DOHH2 (cell line): ENCODE measurements at regions not wholly inside any gene's neighbourhood (a gene's known extent, or its start where the extent isn't known, plus 50 kb on each side); places are given as distances from the start of the nearest gene placed in this dataset.

ENCODE experiments used
- H3F3A ChIP-seq: fragments of 200-600 bp; sonication (generic), shearing (Covaris generic); 2 replicates; pipeline ENCODE4 v1.6.0; 2016; ENCODE audit warnings: antibody characterized with exemption, mild to moderate bottlenecking; ENCODE audit not compliant: control insufficient read depth, insufficient read depth
- H3K27ac ChIP-seq: fragments of 200-600 bp; sonication (generic); 2 replicates; pipeline ENCODE4 v1.5.1; 2014; ENCODE audit warnings: low read depth, mild to moderate bottlenecking, low read length, moderate library complexity
- H3K27me3 ChIP-seq: fragments of 200-600 bp; sonication (generic); 2 replicates; pipeline ENCODE4 v1.6.1; 2014; ENCODE audit warnings: mild to moderate bottlenecking, low read length, mixed read lengths; ENCODE audit not compliant: control insufficient read depth
- H3K36me3 ChIP-seq: fragments of 200-600 bp; sonication (generic); 2 replicates; pipeline ENCODE4 v1.6.1; 2014; ENCODE audit warnings: mild to moderate bottlenecking, low read length, moderate library complexity, mixed read lengths; ENCODE audit not compliant: control insufficient read depth
- H3K4me1 ChIP-seq: fragments of 200-600 bp; sonication (generic); 2 replicates; pipeline ENCODE4 v1.6.1; 2014; ENCODE audit warnings: mild to moderate bottlenecking, low read length, mixed read lengths; ENCODE audit not compliant: control insufficient read depth
- H3K4me2 ChIP-seq: fragments of 200-600 bp; sonication (generic); 2 replicates; pipeline ENCODE4 v1.6.0; 2014; ENCODE audit warnings: mild to moderate bottlenecking, low read length, moderate library complexity
- H3K4me3 ChIP-seq: fragments of 200-600 bp; sonication (generic); 2 replicates; pipeline ENCODE4 v1.5.1; 2014; ENCODE audit warnings: mild to moderate bottlenecking, low read length, mixed read lengths
- H3K79me2 ChIP-seq: fragments of 200-600 bp; sonication (generic); 2 replicates; pipeline ENCODE4 v1.6.1; 2014; ENCODE audit warnings: mild to moderate bottlenecking, low read length, mixed read lengths; ENCODE audit not compliant: control insufficient read depth
- H3K9me2 ChIP-seq: fragments of 200-600 bp; sonication (generic); replicated peaks from 2 replicates; pipeline ENCODE4 v1.6.1; 2014; ENCODE audit warnings: mild to moderate bottlenecking, low read length, mixed read lengths; ENCODE audit not compliant: control insufficient read depth
- H3K9me3 ChIP-seq: fragments of 200-600 bp; sonication (generic); 2 replicates; pipeline ENCODE4 v1.6.1; 2014; ENCODE audit warnings: antibody characterized with exemption, low read length, mixed read lengths; ENCODE audit not compliant: control insufficient read depth, insufficient read depth
- H4K20me1 ChIP-seq: fragments of 200-600 bp; sonication (generic); 2 replicates; pipeline ENCODE4 v1.6.0; 2014; ENCODE audit warnings: low read depth, mild to moderate bottlenecking, antibody characterized with exemption, low read length, moderate library complexity; ENCODE audit not compliant: control insufficient read depth, insufficient read depth
- EZH2phosphoT487 ChIP-seq: fragments of 200-600 bp; sonication (generic); IDR thresholded peaks from 2 replicates; pipeline ENCODE4 v1.6.1; 2017; ENCODE audit warnings: borderline replicate concordance, mild to moderate bottlenecking, antibody characterized with exemption, low read length, moderate library complexity, mixed read lengths
- TF ChIP-seq, protein P1 (sequence below): fragments of 200-600 bp; sonication (generic); IDR thresholded peaks from one replicate; pipeline ENCODE4 v1.5.1; 2014; ENCODE audit warnings: antibody characterized with exemption, mild to moderate bottlenecking, low read depth, low read length; ENCODE audit not compliant: poor library complexity, severe bottlenecking

DNA sequence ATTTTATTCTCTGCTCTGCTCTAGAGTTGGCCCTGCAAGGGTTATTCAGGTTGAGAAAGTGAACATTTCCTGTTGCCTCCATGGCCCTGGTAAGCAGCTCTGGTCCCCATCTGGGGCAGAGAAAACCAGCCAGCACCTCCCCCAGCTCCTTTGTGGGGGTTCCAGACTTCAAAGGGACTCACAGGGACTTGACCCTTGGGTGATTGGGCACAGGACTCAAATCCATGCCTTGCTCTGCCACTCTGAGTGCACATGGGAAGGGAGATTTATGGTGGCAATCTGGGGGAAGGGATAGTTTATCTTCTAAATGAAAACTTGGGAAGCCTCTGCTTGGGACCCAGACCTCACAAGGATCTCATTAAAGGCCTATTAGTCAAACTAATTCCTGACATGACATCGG, 212.8 kb downstream of the FOXD2 start:
- Histone ChIP-seq H3K9me2 (no peaks in the 10 kb centered on the region), H3F3A (no peaks in the 10 kb centered on the region), H3K9me3 (no peaks in the 10 kb centered on the region), H3K79me2 (no peaks in the 10 kb centered on the region), H3K4me3 (no peak overlapping the region), H3K27me3 (no peaks in the 10 kb centered on the region; the same call in 1 of the 2 replicates), H3K4me2 (no peak overlapping the region), H3K4me1 (no peaks in the 10 kb centered on the region), H3K36me3 (no peaks in the 10 kb centered on the region), H3K27ac (no peak overlapping the region), H4K20me1 (no peaks in the 10 kb centered on the region)
- TF ChIP-seq EZH2phosphoT487: no peak
- TF ChIP-seq, protein P1, sequence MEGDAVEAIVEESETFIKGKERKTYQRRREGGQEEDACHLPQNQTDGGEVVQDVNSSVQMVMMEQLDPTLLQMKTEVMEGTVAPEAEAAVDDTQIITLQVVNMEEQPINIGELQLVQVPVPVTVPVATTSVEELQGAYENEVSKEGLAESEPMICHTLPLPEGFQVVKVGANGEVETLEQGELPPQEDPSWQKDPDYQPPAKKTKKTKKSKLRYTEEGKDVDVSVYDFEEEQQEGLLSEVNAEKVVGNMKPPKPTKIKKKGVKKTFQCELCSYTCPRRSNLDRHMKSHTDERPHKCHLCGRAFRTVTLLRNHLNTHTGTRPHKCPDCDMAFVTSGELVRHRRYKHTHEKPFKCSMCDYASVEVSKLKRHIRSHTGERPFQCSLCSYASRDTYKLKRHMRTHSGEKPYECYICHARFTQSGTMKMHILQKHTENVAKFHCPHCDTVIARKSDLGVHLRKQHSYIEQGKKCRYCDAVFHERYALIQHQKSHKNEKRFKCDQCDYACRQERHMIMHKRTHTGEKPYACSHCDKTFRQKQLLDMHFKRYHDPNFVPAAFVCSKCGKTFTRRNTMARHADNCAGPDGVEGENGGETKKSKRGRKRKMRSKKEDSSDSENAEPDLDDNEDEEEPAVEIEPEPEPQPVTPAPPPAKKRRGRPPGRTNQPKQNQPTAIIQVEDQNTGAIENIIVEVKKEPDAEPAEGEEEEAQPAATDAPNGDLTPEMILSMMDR: no peak

DNA sequence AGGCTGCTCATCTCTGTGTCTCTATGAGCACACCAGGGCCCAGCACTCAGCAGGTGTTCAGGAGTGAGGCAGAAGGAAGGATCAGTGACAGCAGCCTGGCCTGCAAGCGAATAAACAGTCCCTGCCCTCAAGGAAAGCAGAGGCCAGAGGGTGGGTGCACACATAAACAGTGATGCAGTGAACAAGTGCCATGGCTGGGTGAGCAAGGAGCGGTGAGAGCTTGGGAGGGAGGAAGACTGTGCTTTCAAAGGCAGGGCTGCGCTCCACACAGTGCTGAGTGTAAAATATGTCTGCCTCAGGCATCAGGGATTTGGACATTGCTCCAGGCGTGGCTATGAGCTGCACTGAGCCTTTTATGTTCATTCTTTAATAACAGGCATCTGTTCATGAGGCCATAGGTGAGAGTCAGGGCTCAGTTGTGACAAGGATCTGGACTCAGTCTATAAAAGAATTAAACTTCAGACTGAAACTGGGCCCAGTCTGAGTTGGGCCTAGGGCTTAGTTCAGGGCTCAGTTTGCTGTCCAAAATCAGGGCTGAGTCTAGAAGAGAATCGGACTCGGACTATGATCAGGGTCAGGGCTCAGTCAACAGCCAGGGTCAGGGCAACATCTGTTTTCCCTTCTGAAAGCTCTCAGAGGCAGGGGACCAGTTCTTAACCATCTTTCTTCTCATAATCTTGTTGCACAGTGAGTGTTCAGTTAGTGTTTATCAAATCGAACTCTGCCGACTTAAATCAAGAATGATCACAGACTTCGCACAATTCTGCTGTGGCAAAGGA, 213.7 kb downstream of the FOXD2 start:
- no peak for TF ChIP-seq EZH2phosphoT487
- TF ChIP-seq, protein P1: no peak
- H3K9me3 ChIP-seq: no peaks in the 10 kb centered on the region
- no peaks in the 10 kb centered on the region; the same call in 1 of the 2 replicates for H3K27me3 ChIP-seq
- no peaks in the 10 kb centered on the region for H3K36me3 ChIP-seq
- no peaks in the 10 kb centered on the region for H3K4me1 ChIP-seq
- no peaks in the 10 kb centered on the region for H3F3A ChIP-seq
- H3K4me3 ChIP-seq: no peak overlapping the region
- no peak overlapping the region for H3K27ac ChIP-seq
- H3K4me2 ChIP-seq: no peak overlapping the region
- H4K20me1 ChIP-seq: no peaks in the 10 kb centered on the region
- H3K9me2 ChIP-seq: no peaks in the 10 kb centered on the region
- H3K79me2 ChIP-seq: no peaks in the 10 kb centered on the region

DNA sequence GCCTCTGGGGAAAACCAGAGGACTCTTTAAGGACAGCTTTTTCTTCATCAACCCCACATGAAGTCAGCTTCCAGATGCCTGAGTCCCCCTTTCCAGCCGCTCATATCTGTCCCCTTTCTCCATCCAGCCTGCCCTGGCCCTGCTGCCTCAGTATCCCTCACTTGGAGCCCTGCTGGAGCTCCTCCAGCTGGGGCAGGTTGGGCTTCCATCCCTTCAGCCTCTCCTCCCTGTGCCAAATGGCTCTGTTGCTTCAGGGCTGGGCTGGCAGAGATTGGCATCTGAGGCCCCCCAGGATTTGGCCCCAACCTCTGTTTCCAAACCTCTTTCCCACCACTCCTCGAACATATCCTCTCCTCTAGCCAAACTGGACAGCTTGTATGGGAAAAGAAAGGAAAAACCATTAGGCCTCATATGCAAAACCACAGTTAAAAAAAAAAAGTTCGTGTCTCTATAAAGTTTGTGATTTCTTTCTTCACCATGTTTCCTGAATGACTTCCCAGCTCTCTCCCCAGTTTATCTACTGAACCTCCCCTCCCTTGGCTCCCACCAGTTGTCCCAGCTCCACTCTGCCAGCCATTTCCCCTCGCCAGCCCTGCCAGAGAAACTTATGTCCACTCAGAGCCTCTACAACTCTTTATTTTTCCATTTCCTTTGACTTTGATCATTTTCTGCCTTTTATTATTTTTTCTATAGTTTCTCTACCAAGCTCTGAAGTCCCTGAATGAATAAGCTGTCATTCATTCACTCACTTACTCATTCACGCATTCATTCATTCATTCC, 217.9 kb downstream of the FOXD2 start:
- TF ChIP-seq, protein P1: no peak
- no peak for TF ChIP-seq EZH2phosphoT487
- H3K27ac ChIP-seq: no peak overlapping the region

More for the DNA sequence above, 217.9 kb downstream of the FOXD2 start:
- Histone ChIP-seq H3K9me2 (no peaks in the 10 kb centered on the region), H3K9me3 (no peaks in the 10 kb centered on the region), H3K4me2 (no peak overlapping the region), H3K27me3 (peaks cover 3% of the 10 kb centered on the region; the same call in 1 of the 2 replicates), H3K36me3 (no peaks in the 10 kb centered on the region), H3K79me2 (no peaks in the 10 kb centered on the region), H3K4me1 (no peaks in the 10 kb centered on the region), H3F3A (no peaks in the 10 kb centered on the region), H4K20me1 (no peaks in the 10 kb centered on the region), H3K4me3 (no peak overlapping the region)
